Epidermal melanocyte (primary cell): ENCODE measurements at regions not wholly inside any gene's neighbourhood (a gene's known extent, or its start where the extent isn't known, plus 50 kb on each side); places are given as distances from the start of the nearest gene placed in this dataset.
"Not testable (repeated sequence)": the region's sequence is repeated elsewhere in the genome, so short reads cannot be mapped to it uniquely, and the experiment has no call there.

ENCODE experiments used
- DNase-seq: peaks from one replicate; pipeline ENCODE4 v3.0.0; 2011; ENCODE audit warnings: low spot score; ENCODE audit not compliant: insufficient read length

GRCh38 chr9:118695249-118695648 lies 674.0 kb downstream of the BRINP1 start:
- DNase-seq: not testable (repeated sequence)

GRCh38 chr9:118701985-118702384 lies 667.2 kb downstream of the BRINP1 start:
- no peak for DNase-seq

- DNase-seq: no peak
These were observed 657.4 kb downstream of the BRINP1 start for GRCh38 chr9:118711843-118712242.

- DNase-seq: no peak
These were observed 648.0 kb downstream of the BRINP1 start for GRCh38 chr9:118721276-118721675.

GRCh38 chr9:118721923-118722322 lies 647.3 kb downstream of the BRINP1 start:
- no peak for DNase-seq

GRCh38 chr9:118729981-118730380 lies 639.3 kb downstream of the BRINP1 start:
- DNase-seq: no peak

GRCh38 chr9:118732998-118733397 lies 636.2 kb downstream of the BRINP1 start:
- no peak for DNase-seq

GRCh38 chr9:118734696-118735095 lies 634.5 kb downstream of the BRINP1 start:
- DNase-seq: no peak

- DNase-seq: no peak
These were observed 632.8 kb downstream of the BRINP1 start for GRCh38 chr9:118736406-118736805.

- DNase-seq: no peak
These were observed 618.0 kb downstream of the BRINP1 start for GRCh38 chr9:118751077-118751847.

GRCh38 chr9:118751848-118752223 lies 617.4 kb downstream of the BRINP1 start:
- DNase-seq: no peak

GRCh38 chr9:118761016-118761790 lies 608.0 kb downstream of the BRINP1 start:
- DNase-seq: no peak

GRCh38 chr9:118767571-118767970 lies 601.7 kb downstream of the BRINP1 start:
- DNase-seq: no peak

GRCh38 chr9:118782790-118783463 lies 586.3 kb downstream of the BRINP1 start:
- no peak for DNase-seq

GRCh38 chr9:118784033-118784432 lies 585.2 kb downstream of the BRINP1 start:
- no peak for DNase-seq

- DNase-seq: no peak
These were observed 583.8 kb downstream of the BRINP1 start for GRCh38 chr9:118785456-118785855.

- DNase-seq: no peak
These were observed 582.4 kb downstream of the BRINP1 start for GRCh38 chr9:118786877-118787276.

- DNase-seq: no peak
These were observed 560.0 kb downstream of the BRINP1 start for GRCh38 chr9:118809160-118809625.

GRCh38 chr9:118829334-118829733 lies 539.9 kb downstream of the BRINP1 start:
- no peak for DNase-seq

- no peak for DNase-seq
These were observed 536.9 kb downstream of the BRINP1 start for GRCh38 chr9:118832371-118832770.

GRCh38 chr9:118836891-118837290 lies 532.3 kb downstream of the BRINP1 start:
- DNase-seq: no peak

- no peak for DNase-seq
These were observed 497.7 kb downstream of the BRINP1 start for GRCh38 chr9:118871531-118871930.
